ENCODE measurements at regions not wholly inside any gene's neighbourhood (a gene's known extent, or its start where the extent isn't known, plus 50 kb on each side); places are given as distances from the start of the nearest gene placed in this dataset.

GRCh38 chr1:239457491-239458143 is 71.2 kb downstream of the CHRM3 start:
- no peak overlapping the region for H3K4me2 ChIP-seq (ENCODE audit: control insufficient read depth, extremely low read depth, insufficient read depth, low read depth, low read length)
- peaks cover 5% of the 10 kb centered on the region for H3K9me3 ChIP-seq (ENCODE audit: control insufficient read depth, low read depth, low read length)
- no peak overlapping the region for H3K4me3 ChIP-seq (ENCODE audit: control insufficient read depth in 2 of 3, extremely low read depth in 1 of 3, insufficient read depth in 2 of 3, low read depth in 1 of 3, low read length in 3 of 3)
- H3K79me2 ChIP-seq (ENCODE audit: control insufficient read depth, insufficient read depth, low read length) = no peaks in the 10 kb centered on the region
- no peak for TF ChIP-seq CTCF (optimal IDR thresholded peaks at IDR 0.05 in 1 of 3, IDR thresholded peaks at IDR 0.05 in 1 of 3, conservative IDR thresholded peaks at IDR 0.05 in 1 of 3; ENCODE audit: extremely low read depth in 1 of 3, insufficient read depth in 2 of 3, low read length in 3 of 3)
- TF ChIP-seq EZH2 (IDR thresholded peaks at IDR 0.05; ENCODE audit: low read length) = no peak
- FAIRE-seq = no peak
- H2AFZ ChIP-seq (ENCODE audit: control insufficient read depth, low read length) = no peak overlapping the region
- no peaks in the 10 kb centered on the region for H3K9me1 ChIP-seq (ENCODE audit: control insufficient read depth, extremely low read depth, insufficient read depth, low read length)
- H3K9ac ChIP-seq (ENCODE audit: control insufficient read depth, extremely low read depth, insufficient read depth, low read length) = no peak overlapping the region
- H3K4me1 ChIP-seq (ENCODE audit: control insufficient read depth, extremely low read depth, insufficient read depth, low read length) = no peaks in the 10 kb centered on the region
- no peaks in the 10 kb centered on the region for H3K27me3 ChIP-seq (ENCODE audit: control insufficient read depth, extremely low read depth, insufficient read depth, low read length)
- dilution Hi-C loops (cut with MboI; ENCODE audit: extremely low pct_ligation_motif_present, low sequenced_read_pairs) = no loop called here
- no peaks in the 10 kb centered on the region for H4K20me1 ChIP-seq (ENCODE audit: control insufficient read depth, extremely low read depth, insufficient read depth, low read length)
- no peaks in the 10 kb centered on the region for H3K36me3 ChIP-seq (ENCODE audit: control insufficient read depth in 2 of 2, extremely low read depth in 1 of 2, insufficient read depth in 2 of 2, low read length in 2 of 2)
- no peak overlapping the region for H3K27ac ChIP-seq (ENCODE audit: control insufficient read depth, insufficient read depth, low read length)
- no peak for DNase-seq (ENCODE audit: low read depth, low spot score)

- H3K4me3 ChIP-seq (ENCODE audit: control insufficient read depth in 2 of 3, extremely low read depth in 1 of 3, insufficient read depth in 2 of 3, low read depth in 1 of 3, low read length in 3 of 3) = no peak overlapping the region
- no peak overlapping the region for H3K27ac ChIP-seq (ENCODE audit: control insufficient read depth, insufficient read depth, low read length)
- H3K9ac ChIP-seq (ENCODE audit: control insufficient read depth, extremely low read depth, insufficient read depth, low read length) = no peak overlapping the region
- no peaks in the 10 kb centered on the region for H3K4me1 ChIP-seq (ENCODE audit: control insufficient read depth, extremely low read depth, insufficient read depth, low read length)
- FAIRE-seq (no peak), DNase-seq (ENCODE audit: low read depth, low spot score) (no peak)
- H4K20me1 ChIP-seq (ENCODE audit: control insufficient read depth, extremely low read depth, insufficient read depth, low read length) = no peaks in the 10 kb centered on the region
- no peaks in the 10 kb centered on the region for H3K36me3 ChIP-seq (ENCODE audit: control insufficient read depth in 2 of 2, extremely low read depth in 1 of 2, insufficient read depth in 2 of 2, low read length in 2 of 2)
- H3K9me3 ChIP-seq (ENCODE audit: control insufficient read depth, low read depth, low read length) = peaks cover 5% of the 10 kb centered on the region
- no peak overlapping the region for H3K4me2 ChIP-seq (ENCODE audit: control insufficient read depth, extremely low read depth, insufficient read depth, low read depth, low read length)
- TF ChIP-seq CTCF (optimal IDR thresholded peaks at IDR 0.05 in 1 of 3, IDR thresholded peaks at IDR 0.05 in 1 of 3, conservative IDR thresholded peaks at IDR 0.05 in 1 of 3; ENCODE audit: extremely low read depth in 1 of 3, insufficient read depth in 2 of 3, low read length in 3 of 3) = no peak
- no peak for TF ChIP-seq EZH2 (IDR thresholded peaks at IDR 0.05; ENCODE audit: low read length)
- dilution Hi-C loops (cut with MboI; ENCODE audit: extremely low pct_ligation_motif_present, low sequenced_read_pairs) = no loop called here
- no peaks in the 10 kb centered on the region for H3K9me1 ChIP-seq (ENCODE audit: control insufficient read depth, extremely low read depth, insufficient read depth, low read length)
- H3K79me2 ChIP-seq (ENCODE audit: control insufficient read depth, insufficient read depth, low read length) = no peaks in the 10 kb centered on the region
- H3K27me3 ChIP-seq (ENCODE audit: control insufficient read depth, extremely low read depth, insufficient read depth, low read length) = no peaks in the 10 kb centered on the region
- no peak overlapping the region for H2AFZ ChIP-seq (ENCODE audit: control insufficient read depth, low read length)
These were observed 71.8 kb downstream of the CHRM3 start for GRCh38 chr1:239458144-239458500.

Measured in keratinocyte (primary cell).